ENCODE measurements at regions not wholly inside any gene's neighbourhood (a gene's known extent, or its start where the extent isn't known, plus 50 kb on each side); places are given as distances from the start of the nearest gene placed in this dataset.

GRCh38 chr21:38993561-38993960, 187.8 kb downstream of the ETS2 start:
- Histone ChIP-seq H3K9me3 (ENCODE audit: control insufficient read depth, insufficient read depth, low read depth, low read length) (no peaks in the 10 kb centered on the region), H3K27ac (ENCODE audit: extremely low read depth, low read depth, low read length) (no peak overlapping the region), H3K4me3 (ENCODE audit: low read depth, low read length) (no peak overlapping the region), H3K4me1 (ENCODE audit: control insufficient read depth, insufficient read depth, low read length) (peaks cover 15% of the 10 kb centered on the region), H3K36me3 (ENCODE audit: control insufficient read depth in 2 of 2, insufficient read depth in 1 of 2, low read length in 2 of 2) (no peaks in the 10 kb centered on the region)
- CTCF ChIA-PET: interaction anchor here (1.0 kb wide), 1 partner anchor 18 kb away, joined by 3 read pairs; no protein-coding TSS in a partner anchor
- POLR2A ChIA-PET: no interaction called here
- TF ChIP-seq ZNF140 (tag by site-specific recombination; IDR thresholded peaks at IDR 0.05) (no peak), ZBTB49 (tag by site-specific recombination; IDR thresholded peaks at IDR 0.05; ENCODE audit: low read depth) (no peak), TCF7L2 (IDR thresholded peaks at IDR 0.05; ENCODE audit: borderline replicate concordance, low read depth, low read length) (no peak), ZNF174 (tag by site-specific recombination; IDR thresholded peaks at IDR 0.05) (no peak)

DNA sequence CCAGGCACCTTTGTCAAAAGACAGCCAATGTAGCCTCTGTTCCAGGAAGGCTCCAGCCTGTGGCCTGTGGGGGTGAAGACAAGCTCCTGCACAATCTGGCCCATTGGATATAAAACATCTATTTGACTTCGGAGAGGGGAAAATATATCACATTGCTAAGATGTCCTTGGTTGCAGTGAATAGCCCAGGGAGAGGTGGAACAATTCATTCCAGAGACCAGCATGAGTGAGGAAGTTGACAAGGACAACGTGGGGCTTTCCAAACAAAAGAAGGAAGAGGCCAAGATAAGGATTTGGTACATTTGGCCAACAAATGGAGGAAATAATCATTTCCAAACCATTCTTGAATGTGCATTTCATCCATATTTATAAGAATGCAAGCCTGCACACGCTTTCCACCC, 187.0 kb downstream of the ETS2 start:
- Histone ChIP-seq H3K27ac (ENCODE audit: extremely low read depth, low read depth, low read length) (no peak overlapping the region), H3K4me1 (ENCODE audit: control insufficient read depth, insufficient read depth, low read length) (peaks cover 18% of the 10 kb centered on the region), H3K36me3 (ENCODE audit: control insufficient read depth in 2 of 2, insufficient read depth in 1 of 2, low read length in 2 of 2) (no peaks in the 10 kb centered on the region), H3K4me3 (ENCODE audit: low read depth, low read length) (no peak overlapping the region), H3K9me3 (ENCODE audit: control insufficient read depth, insufficient read depth, low read depth, low read length) (no peaks in the 10 kb centered on the region)
- ChIA-PET POLR2A (no interaction called here), CTCF (no interaction called here)
- TF ChIP-seq ZNF221 (tag by site-specific recombination; IDR thresholded peaks at IDR 0.05; ENCODE audit: borderline replicate concordance) (no peak), REST (tag by site-specific recombination; IDR thresholded peaks at IDR 0.05) (no peak), ZNF404 (tag by site-specific recombination; IDR thresholded peaks at IDR 0.05) (no peak), ZBTB26 (tag by site-specific recombination; optimal IDR thresholded peaks at IDR 0.05) (no peak), KLF17 (tag by site-specific recombination; IDR thresholded peaks at IDR 0.05) (no peak), ZNF747 (tag by site-specific recombination; IDR thresholded peaks at IDR 0.05) (no peak), SP7 (tag by site-specific recombination; IDR thresholded peaks at IDR 0.05) (no peak), ZNF521 (tag by site-specific recombination; IDR thresholded peaks at IDR 0.05) (no peak), ZNF654 (tag by site-specific recombination; IDR thresholded peaks at IDR 0.05; ENCODE audit: low read depth) (no peak), ZNF571 (tag by site-specific recombination; IDR thresholded peaks at IDR 0.05) (no peak), ZNF239 (tag by site-specific recombination; IDR thresholded peaks at IDR 0.05) (no peak), ZNF623 (tag by site-specific recombination; IDR thresholded peaks at IDR 0.05) (no peak), ZBTB1 (tag by site-specific recombination; IDR thresholded peaks at IDR 0.05) (no peak), ZNF596 (tag by site-specific recombination; IDR thresholded peaks at IDR 0.05) (no peak), ZNF704 (tag by site-specific recombination; IDR thresholded peaks at IDR 0.05) (no peak)
- TF ChIP-seq, protein P1, sequence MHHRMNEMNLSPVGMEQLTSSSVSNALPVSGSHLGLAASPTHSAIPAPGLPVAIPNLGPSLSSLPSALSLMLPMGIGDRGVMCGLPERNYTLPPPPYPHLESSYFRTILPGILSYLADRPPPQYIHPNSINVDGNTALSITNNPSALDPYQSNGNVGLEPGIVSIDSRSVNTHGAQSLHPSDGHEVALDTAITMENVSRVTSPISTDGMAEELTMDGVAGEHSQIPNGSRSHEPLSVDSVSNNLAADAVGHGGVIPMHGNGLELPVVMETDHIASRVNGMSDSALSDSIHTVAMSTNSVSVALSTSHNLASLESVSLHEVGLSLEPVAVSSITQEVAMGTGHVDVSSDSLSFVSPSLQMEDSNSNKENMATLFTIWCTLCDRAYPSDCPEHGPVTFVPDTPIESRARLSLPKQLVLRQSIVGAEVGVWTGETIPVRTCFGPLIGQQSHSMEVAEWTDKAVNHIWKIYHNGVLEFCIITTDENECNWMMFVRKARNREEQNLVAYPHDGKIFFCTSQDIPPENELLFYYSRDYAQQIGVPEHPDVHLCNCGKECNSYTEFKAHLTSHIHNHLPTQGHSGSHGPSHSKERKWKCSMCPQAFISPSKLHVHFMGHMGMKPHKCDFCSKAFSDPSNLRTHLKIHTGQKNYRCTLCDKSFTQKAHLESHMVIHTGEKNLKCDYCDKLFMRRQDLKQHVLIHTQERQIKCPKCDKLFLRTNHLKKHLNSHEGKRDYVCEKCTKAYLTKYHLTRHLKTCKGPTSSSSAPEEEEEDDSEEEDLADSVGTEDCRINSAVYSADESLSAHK (tag by site-specific recombination; IDR thresholded peaks at IDR 0.05): no peak
- TF ChIP-seq, protein P2, sequence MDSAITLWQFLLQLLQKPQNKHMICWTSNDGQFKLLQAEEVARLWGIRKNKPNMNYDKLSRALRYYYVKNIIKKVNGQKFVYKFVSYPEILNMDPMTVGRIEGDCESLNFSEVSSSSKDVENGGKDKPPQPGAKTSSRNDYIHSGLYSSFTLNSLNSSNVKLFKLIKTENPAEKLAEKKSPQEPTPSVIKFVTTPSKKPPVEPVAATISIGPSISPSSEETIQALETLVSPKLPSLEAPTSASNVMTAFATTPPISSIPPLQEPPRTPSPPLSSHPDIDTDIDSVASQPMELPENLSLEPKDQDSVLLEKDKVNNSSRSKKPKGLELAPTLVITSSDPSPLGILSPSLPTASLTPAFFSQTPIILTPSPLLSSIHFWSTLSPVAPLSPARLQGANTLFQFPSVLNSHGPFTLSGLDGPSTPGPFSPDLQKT (IDR thresholded peaks at IDR 0.05; ENCODE audit: borderline replicate concordance, low read depth, low read length): no peak
